DND-41 (cell line): ENCODE measurements at regions not wholly inside any gene's neighbourhood (a gene's known extent, or its start where the extent isn't known, plus 50 kb on each side); places are given as distances from the start of the nearest gene placed in this dataset.
"Not testable (repeated sequence)": the region's sequence is repeated elsewhere in the genome, so short reads cannot be mapped to it uniquely, and the experiment has no call there.

Experiments
- ATAC-seq: fragments of 200-7000 bp; cut with Tn5 transposase; 3 replicates; pipeline ENCODE4 v1.9.1; 2021; ENCODE audit warnings: low read depth; ENCODE audit not compliant: insufficient read depth
- DNase-seq: peaks from one replicate; pipeline ENCODE4 v3.0.0-alpha.2; 2020
- H2AFZ ChIP-seq: 2 replicates; pipeline ENCODE4 v1.6.0; 2012; ENCODE audit warnings: low read depth, low read length
- H3K27ac ChIP-seq: 2 replicates; pipeline ENCODE4 v1.5.1; 2012; ENCODE audit warnings: low read length, inconsistent platforms
- H3K27me3 ChIP-seq: fragments of 200-600 bp; sonication (generic); 2 replicates; pipeline ENCODE4 v1.6.0; 2012; ENCODE audit warnings: low read length, mild to moderate bottlenecking, inconsistent platforms; ENCODE audit not compliant: insufficient read depth, poor library complexity
- H3K36me3 ChIP-seq: 2 replicates; pipeline ENCODE4 v1.5.1; 2012; ENCODE audit warnings: low read length, inconsistent platforms; ENCODE audit not compliant: insufficient read depth
- H3K4me1 ChIP-seq: 2 replicates; pipeline ENCODE4 v1.5.1; 2012; ENCODE audit warnings: mild to moderate bottlenecking, low read length; ENCODE audit not compliant: insufficient read depth
- H3K4me2 ChIP-seq: 2 replicates; pipeline ENCODE4 v1.6.0; 2012; ENCODE audit warnings: mild to moderate bottlenecking, moderate library complexity, low read length, inconsistent platforms; ENCODE audit not compliant: insufficient read depth
- H3K4me3 ChIP-seq, 2 experiments: fragments of 200-600 bp in 1 of 2; shearing (Covaris generic) in 1 of 2; 2 replicates each; pipeline ENCODE4 v1.5.1; 2012 to 2016; ENCODE audit warnings: inconsistent platforms in 2 of 2, low read length in 2 of 2, mild to moderate bottlenecking in 2 of 2, low read depth in 1 of 2, moderate library complexity in 1 of 2
- H3K79me2 ChIP-seq: 2 replicates; pipeline ENCODE4 v1.6.0; 2012; ENCODE audit warnings: low read length, inconsistent platforms; ENCODE audit not compliant: insufficient read depth
- H3K9ac ChIP-seq: 2 replicates; pipeline ENCODE4 v1.6.0; 2012; ENCODE audit warnings: low read depth, mild to moderate bottlenecking, inconsistent platforms, low read length, moderate library complexity
- H3K9me3 ChIP-seq: 2 replicates; pipeline ENCODE4 v1.5.1; 2012; ENCODE audit warnings: low read length, moderate library complexity, mild to moderate bottlenecking, inconsistent platforms; ENCODE audit not compliant: insufficient read depth, severe bottlenecking
- H4K20me1 ChIP-seq: 2 replicates; pipeline ENCODE4 v1.6.0; 2012; ENCODE audit warnings: low read length; ENCODE audit not compliant: insufficient read depth
- EZH2 ChIP-seq: IDR thresholded peaks from 3 replicates; pipeline ENCODE4 v1.6.1; 2012; ENCODE audit warnings: borderline replicate concordance, low read depth, mild to moderate bottlenecking, moderate library complexity, low read length, inconsistent platforms; ENCODE audit not compliant: severe bottlenecking
- TF ChIP-seq, protein P1 (sequence below): IDR thresholded peaks from 2 replicates; pipeline ENCODE4 v1.5.1; 2012; ENCODE audit warnings: borderline replicate concordance, low read length, moderate library complexity, mild to moderate bottlenecking; ENCODE audit not compliant: poor library complexity, severe bottlenecking; ENCODE audit errors: extremely low read depth

DNA sequence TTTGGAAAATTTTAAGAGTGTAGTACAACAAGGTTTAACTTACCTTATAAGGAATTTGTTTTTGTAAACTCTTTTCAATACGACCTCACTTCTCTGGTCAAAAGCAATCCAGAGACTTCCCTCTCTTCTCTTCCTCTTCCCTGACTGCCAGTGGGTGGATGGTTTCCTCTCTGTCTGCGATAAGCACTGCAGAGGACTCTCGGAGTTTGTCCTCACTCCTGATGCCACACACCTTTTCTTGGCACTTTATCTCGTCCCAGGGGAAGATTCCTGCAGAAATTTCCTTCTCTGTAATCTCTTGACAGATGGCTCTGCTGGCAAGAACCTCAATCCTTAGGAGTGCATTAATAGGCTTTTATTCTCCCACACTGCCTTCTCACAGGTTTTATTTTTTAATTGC lies 641.6 kb downstream of the NR2F1-AS1 start:
- H3K27me3 ChIP-seq: no peaks in the 10 kb centered on the region
- H4K20me1 ChIP-seq: no peaks in the 10 kb centered on the region
- ATAC-seq (no peak), DNase-seq (no peak)
- H3K9me3 ChIP-seq: no peaks in the 10 kb centered on the region
- no peaks in the 10 kb centered on the region for H3K79me2 ChIP-seq
- TF ChIP-seq, protein P1, sequence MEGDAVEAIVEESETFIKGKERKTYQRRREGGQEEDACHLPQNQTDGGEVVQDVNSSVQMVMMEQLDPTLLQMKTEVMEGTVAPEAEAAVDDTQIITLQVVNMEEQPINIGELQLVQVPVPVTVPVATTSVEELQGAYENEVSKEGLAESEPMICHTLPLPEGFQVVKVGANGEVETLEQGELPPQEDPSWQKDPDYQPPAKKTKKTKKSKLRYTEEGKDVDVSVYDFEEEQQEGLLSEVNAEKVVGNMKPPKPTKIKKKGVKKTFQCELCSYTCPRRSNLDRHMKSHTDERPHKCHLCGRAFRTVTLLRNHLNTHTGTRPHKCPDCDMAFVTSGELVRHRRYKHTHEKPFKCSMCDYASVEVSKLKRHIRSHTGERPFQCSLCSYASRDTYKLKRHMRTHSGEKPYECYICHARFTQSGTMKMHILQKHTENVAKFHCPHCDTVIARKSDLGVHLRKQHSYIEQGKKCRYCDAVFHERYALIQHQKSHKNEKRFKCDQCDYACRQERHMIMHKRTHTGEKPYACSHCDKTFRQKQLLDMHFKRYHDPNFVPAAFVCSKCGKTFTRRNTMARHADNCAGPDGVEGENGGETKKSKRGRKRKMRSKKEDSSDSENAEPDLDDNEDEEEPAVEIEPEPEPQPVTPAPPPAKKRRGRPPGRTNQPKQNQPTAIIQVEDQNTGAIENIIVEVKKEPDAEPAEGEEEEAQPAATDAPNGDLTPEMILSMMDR: no peak
- no peak for TF ChIP-seq EZH2
- no peaks in the 10 kb centered on the region for H3K36me3 ChIP-seq
- H3K9ac ChIP-seq: no peak overlapping the region
- no peak overlapping the region for H2AFZ ChIP-seq
- H3K4me1 ChIP-seq: no peaks in the 10 kb centered on the region
- no peak overlapping the region for H3K4me2 ChIP-seq
- no peak overlapping the region for H3K4me3 ChIP-seq
- no peak overlapping the region for H3K27ac ChIP-seq

DNA sequence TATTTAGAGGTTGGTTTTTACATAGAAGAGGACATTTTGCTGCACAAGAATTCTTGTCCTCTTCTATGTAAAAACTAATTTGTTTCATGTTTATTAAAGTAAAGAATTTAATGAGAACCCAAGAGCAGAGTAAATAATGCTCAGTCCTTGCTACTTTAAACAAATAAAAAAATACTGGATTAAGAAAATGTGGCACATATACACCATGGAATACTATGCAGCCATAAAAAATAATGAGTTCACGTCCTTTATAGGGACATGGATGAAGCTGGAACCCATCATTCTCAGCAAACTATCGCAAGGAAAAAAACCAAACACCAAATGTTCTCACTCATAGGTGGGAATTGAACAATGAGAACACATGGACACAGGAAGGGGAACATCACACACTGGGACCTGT lies 643.6 kb downstream of the NR2F1-AS1 start:
- not testable (repeated sequence) for H3K4me3 ChIP-seq, H3K9ac ChIP-seq, H3K4me1 ChIP-seq, H2AFZ ChIP-seq, H3K36me3 ChIP-seq, H3K79me2 ChIP-seq, H3K9me3 ChIP-seq, H3K27ac ChIP-seq, H3K27me3 ChIP-seq, H3K4me2 ChIP-seq, H4K20me1 ChIP-seq, DNase-seq, ATAC-seq

DNA sequence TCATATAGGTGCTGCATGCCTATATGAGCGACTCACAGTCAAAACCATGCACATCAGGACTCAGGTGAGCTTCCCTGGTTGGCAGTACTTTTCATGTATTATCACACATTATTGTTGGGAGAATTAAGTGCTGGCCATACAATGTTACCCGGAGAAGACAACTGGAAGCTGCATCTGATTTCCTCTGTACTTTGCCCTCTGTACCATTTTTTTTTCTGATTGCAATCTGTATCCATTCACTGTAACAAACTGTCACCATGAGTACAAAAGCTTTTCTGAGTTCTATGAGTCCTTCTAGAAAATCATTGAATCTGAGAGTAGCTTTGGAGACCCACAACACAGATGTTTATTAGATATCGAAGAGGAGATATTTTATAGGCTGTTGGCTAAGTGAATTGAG lies 651.0 kb downstream of the NR2F1-AS1 start:
- no peak overlapping the region for H3K9ac ChIP-seq
- no peak overlapping the region for H3K4me2 ChIP-seq
- ATAC-seq: no peak
- no peaks in the 10 kb centered on the region for H3K27me3 ChIP-seq
- no peak overlapping the region for H2AFZ ChIP-seq
- H3K36me3 ChIP-seq: no peaks in the 10 kb centered on the region
- no peaks in the 10 kb centered on the region for H3K9me3 ChIP-seq
- no peak for TF ChIP-seq EZH2
- TF ChIP-seq, protein P1: no peak
- H3K4me1 ChIP-seq: no peaks in the 10 kb centered on the region
- no peak for DNase-seq
- no peaks in the 10 kb centered on the region for H3K79me2 ChIP-seq
- H3K4me3 ChIP-seq: no peak overlapping the region
- H4K20me1 ChIP-seq: no peaks in the 10 kb centered on the region
- no peak overlapping the region for H3K27ac ChIP-seq

DNA sequence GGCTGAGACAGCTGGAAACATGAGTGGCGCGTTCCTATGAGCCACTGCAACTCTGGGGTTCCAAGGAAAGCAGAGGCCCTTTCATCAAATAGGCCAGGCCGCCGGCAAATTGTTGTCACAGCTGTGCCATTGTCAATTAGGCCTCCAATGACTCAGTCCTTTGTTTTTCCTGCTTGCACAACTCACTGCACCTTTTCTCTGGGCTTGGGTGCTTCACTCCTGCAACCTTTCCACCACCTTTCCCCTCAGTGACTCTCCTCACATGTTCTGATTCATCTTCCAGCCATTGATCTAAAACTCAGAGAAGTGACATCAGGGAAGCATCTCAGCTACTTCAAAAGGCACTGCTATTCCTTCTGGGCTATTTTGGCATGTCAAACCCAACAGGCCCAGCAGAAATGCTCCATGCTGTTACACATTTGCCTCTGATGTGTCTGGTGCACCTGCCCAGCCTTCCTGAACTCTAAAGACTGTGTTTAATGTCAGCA lies 653.7 kb downstream of the NR2F1-AS1 start:
- Histone ChIP-seq H3K27ac (no peak overlapping the region), H3K9ac (no peak overlapping the region), H2AFZ (no peak overlapping the region), H3K79me2 (no peaks in the 10 kb centered on the region), H3K36me3 (no peaks in the 10 kb centered on the region), H3K4me3 (no peak overlapping the region), H3K27me3 (no peaks in the 10 kb centered on the region), H3K4me2 (no peak overlapping the region), H4K20me1 (no peaks in the 10 kb centered on the region), H3K9me3 (no peaks in the 10 kb centered on the region), H3K4me1 (no peaks in the 10 kb centered on the region)
- ATAC-seq (no peak), DNase-seq (no peak)
- no peak for TF ChIP-seq EZH2
- TF ChIP-seq, protein P1: no peak
